ENCODE measurements at regions not wholly inside any gene's neighbourhood (a gene's known extent, or its start where the extent isn't known, plus 50 kb on each side); places are given as distances from the start of the nearest gene placed in this dataset.
"Not testable (repeated sequence)": the region's sequence is repeated elsewhere in the genome, so short reads cannot be mapped to it uniquely, and the experiment has no call there.

GRCh38 chr21:9837001-9837400 is 684.4 kb upstream of the TPTE start:
- H3K9me3 ChIP-seq (ENCODE audit: low read length); H3K27me3 ChIP-seq (ENCODE audit: insufficient read depth, low read length); H3K4me1 ChIP-seq (ENCODE audit: insufficient read depth, low read length); H2AFZ ChIP-seq (ENCODE audit: low read depth, low read length); H3K36me3 ChIP-seq (ENCODE audit: insufficient read depth, low read length); H3K4me3 ChIP-seq (ENCODE audit: low read length): not testable (repeated sequence)

DNA sequence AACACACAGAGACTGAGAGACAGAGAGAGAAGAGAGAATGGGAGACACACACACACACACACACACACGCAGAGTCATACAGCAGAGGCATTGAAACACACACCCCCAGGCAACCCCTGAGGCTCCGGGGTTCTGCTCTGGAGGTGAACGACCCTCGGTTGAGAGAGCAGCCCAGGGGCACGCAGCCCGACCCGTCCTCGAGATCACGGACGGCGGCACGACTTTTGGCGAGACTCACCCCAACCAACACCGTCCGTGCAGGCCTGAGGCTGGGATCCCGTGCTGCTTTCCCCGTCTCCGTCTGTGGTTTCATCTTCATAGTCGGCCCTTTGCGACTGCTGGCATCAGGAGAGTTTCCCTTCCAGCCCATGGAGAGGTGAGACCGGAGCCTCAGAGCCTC is 683.9 kb upstream of the TPTE start:
- H3K27me3 ChIP-seq (ENCODE audit: insufficient read depth, low read length); H3K4me3 ChIP-seq (ENCODE audit: low read length); H3K9me3 ChIP-seq (ENCODE audit: low read length); H3K4me1 ChIP-seq (ENCODE audit: insufficient read depth, low read length); H2AFZ ChIP-seq (ENCODE audit: low read depth, low read length); H3K36me3 ChIP-seq (ENCODE audit: insufficient read depth, low read length): not testable (repeated sequence)

DNA sequence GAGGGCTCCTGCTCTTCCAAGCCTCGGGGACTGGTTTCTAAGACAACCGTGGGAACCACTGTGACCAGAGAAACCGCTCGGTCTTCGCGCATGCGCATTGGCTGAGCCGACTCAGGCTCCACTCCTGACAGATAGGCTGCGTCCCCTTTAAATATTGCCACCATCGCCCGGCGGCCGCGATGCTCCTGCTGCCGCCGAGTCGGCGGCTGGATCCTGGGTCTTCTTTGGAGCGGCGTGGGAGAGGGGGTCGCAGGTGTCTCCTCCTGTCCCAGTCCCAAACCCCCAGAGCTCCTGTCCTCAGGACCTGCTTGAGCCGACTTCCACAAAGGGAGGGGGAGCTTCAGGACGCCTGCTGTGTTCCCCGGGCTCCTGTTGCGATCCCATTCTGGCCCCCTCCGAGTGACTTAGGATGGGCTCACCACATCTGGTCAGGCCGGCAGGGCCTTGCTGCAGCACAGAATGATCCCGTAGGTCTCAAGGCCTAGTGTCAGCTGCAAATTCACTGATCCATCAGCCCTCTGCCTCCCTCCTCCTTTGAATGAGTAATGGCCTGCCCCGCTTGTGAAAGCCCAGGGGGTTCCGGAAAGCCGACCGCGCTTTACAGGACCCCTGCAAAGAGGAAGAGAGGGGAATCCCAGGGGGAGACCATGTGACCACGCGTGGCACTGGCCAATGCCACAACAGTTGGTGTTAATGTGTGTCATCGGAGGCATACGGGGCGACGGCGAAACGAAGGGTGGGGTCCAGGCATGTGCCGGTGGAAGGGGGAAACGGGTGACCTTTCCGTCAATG is 683.2 kb upstream of the TPTE start:
- Histone ChIP-seq H3K4me1 (ENCODE audit: insufficient read depth, low read length) (no peaks in the 10 kb centered on the region), H3K9me3 (ENCODE audit: low read length) (no peaks in the 10 kb centered on the region), H2AFZ (ENCODE audit: low read depth, low read length) (no peak overlapping the region), H3K27me3 (ENCODE audit: insufficient read depth, low read length) (no peaks in the 10 kb centered on the region), H3K4me3 (ENCODE audit: low read length) (no peak overlapping the region), H3K36me3 (ENCODE audit: insufficient read depth, low read length) (no peaks in the 10 kb centered on the region)

GRCh38 chr21:9838738-9839642 is 682.4 kb upstream of the TPTE start:
- Histone ChIP-seq H3K9me3 (ENCODE audit: low read length) (no peaks in the 10 kb centered on the region), H3K4me1 (ENCODE audit: insufficient read depth, low read length) (no peaks in the 10 kb centered on the region), H3K4me3 (ENCODE audit: low read length) (no peak overlapping the region), H2AFZ (ENCODE audit: low read depth, low read length) (no peak overlapping the region), H3K36me3 (ENCODE audit: insufficient read depth, low read length) (no peaks in the 10 kb centered on the region), H3K27me3 (ENCODE audit: insufficient read depth, low read length) (no peaks in the 10 kb centered on the region)

DNA sequence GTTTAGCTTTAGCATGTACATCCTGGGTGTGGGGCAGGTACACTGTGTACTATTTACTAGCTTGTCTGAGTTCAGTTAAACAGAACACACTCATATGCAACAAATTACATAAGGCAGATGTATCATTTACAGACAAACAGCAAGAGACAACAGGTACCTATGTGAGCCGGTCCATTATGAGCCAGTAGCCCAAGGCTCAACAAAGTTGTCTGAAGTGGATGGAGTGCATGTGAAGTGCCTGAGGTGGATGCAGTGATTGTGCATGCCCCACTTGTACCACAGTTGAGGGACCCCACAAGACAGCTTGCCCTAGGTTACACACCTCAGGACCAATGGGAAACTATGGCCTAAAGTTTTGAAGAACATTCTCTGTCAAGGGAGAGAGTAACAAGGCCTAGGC is 677.3 kb upstream of the TPTE start:
- H3K27me3 ChIP-seq (ENCODE audit: insufficient read depth, low read length); H2AFZ ChIP-seq (ENCODE audit: low read depth, low read length); H3K9me3 ChIP-seq (ENCODE audit: low read length); H3K4me3 ChIP-seq (ENCODE audit: low read length); H3K4me1 ChIP-seq (ENCODE audit: insufficient read depth, low read length); H3K36me3 ChIP-seq (ENCODE audit: insufficient read depth, low read length): not testable (repeated sequence)

DNA sequence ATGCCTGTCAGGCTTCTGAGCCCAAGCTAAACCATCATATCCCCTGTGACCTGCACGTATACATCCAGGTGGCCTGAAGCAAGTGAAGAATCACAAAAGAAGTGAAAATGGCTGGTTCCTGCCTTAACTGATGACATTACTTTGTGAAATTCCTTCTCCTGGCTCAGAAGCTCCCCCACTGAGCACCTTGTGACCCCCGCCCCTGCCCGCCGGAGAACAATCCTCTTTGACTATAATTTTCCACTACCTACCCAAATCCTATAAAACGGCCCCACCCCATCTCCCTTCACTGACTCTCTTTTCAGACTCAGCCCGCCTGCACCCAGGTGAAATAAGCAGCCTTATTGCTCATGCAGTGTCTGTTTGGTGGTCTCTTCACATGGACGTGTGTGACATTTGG is 673.9 kb upstream of the TPTE start:
- H3K36me3 ChIP-seq (ENCODE audit: insufficient read depth, low read length); H3K27me3 ChIP-seq (ENCODE audit: insufficient read depth, low read length); H2AFZ ChIP-seq (ENCODE audit: low read depth, low read length); H3K4me3 ChIP-seq (ENCODE audit: low read length); H3K4me1 ChIP-seq (ENCODE audit: insufficient read depth, low read length); H3K9me3 ChIP-seq (ENCODE audit: low read length): not testable (repeated sequence)

GRCh38 chr21:9851166-9851565 is 670.2 kb upstream of the TPTE start:
- not testable (repeated sequence) for H3K4me3 ChIP-seq (ENCODE audit: low read length); H3K9me3 ChIP-seq (ENCODE audit: low read length); H3K4me1 ChIP-seq (ENCODE audit: insufficient read depth, low read length); H2AFZ ChIP-seq (ENCODE audit: low read depth, low read length); H3K36me3 ChIP-seq (ENCODE audit: insufficient read depth, low read length); H3K27me3 ChIP-seq (ENCODE audit: insufficient read depth, low read length)

DNA sequence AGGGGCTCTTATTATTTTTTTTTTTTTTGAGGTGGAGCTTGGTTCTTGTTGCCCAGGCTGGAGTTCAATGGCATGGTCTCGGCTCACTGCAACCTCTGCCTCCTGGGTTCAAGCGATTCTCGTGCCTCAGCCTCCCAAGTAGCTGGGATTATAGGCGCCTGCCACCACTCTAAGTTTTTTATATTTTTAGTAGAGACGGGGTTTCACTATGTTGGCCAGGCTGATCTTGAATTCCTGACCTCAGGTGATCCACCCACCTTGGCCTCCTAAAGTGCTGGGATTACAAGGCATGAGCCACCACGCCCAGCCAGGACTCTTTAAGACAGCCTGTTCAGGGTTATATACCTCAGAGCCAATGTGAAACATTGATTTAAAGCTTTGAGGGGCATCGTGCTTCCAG is 669.7 kb upstream of the TPTE start:
- not testable (repeated sequence) for H3K4me1 ChIP-seq (ENCODE audit: insufficient read depth, low read length); H3K36me3 ChIP-seq (ENCODE audit: insufficient read depth, low read length); H3K4me3 ChIP-seq (ENCODE audit: low read length); H2AFZ ChIP-seq (ENCODE audit: low read depth, low read length); H3K9me3 ChIP-seq (ENCODE audit: low read length); H3K27me3 ChIP-seq (ENCODE audit: insufficient read depth, low read length)

DNA sequence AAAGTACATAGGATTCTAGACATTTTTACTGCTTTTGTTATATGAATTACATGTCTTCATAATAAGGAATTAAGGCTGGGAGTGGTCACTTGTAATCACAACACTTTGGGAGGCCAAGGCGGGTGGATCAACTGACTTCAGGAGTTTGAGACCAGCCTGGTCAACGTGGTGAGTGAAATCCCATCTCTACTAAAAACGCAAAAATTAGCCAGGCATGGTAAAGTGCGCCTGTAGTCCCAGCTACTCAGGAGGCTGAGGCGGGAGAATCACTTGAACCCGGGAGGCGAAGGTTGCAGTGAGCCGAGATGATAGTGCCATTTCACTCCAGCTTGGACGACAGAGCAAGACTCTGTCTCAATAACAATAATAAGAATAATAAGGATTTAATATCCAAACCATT is 663.8 kb upstream of the TPTE start:
- not testable (repeated sequence) for H3K27me3 ChIP-seq (ENCODE audit: insufficient read depth, low read length); H3K36me3 ChIP-seq (ENCODE audit: insufficient read depth, low read length); H2AFZ ChIP-seq (ENCODE audit: low read depth, low read length)

DNA sequence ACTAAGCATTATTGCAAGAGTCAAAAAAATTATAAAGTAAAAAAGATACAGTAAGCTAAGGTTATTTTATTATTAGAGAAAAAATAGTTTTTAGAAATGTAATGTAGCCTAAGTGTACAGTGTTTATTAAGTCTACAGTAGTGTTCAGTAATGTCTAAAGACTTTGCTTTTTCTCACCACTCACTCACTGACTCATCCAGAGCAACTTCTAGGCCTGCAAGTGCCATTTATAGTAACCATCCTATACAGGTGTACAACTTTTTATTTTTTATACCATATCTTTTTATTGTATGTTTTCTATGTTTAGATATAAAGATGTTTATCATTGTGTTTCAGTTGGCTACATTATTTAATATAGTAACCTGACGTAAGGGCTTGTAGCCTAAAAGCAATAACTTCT is 661.5 kb upstream of the TPTE start:
- H3K4me1 ChIP-seq (ENCODE audit: insufficient read depth, low read length); H3K27me3 ChIP-seq (ENCODE audit: insufficient read depth, low read length): not testable (repeated sequence)

More for the DNA sequence above, 663.8 kb upstream of the TPTE start:
- H3K4me1 ChIP-seq (ENCODE audit: insufficient read depth, low read length); H3K9me3 ChIP-seq (ENCODE audit: low read length); H3K4me3 ChIP-seq (ENCODE audit: low read length): not testable (repeated sequence)

DNA sequence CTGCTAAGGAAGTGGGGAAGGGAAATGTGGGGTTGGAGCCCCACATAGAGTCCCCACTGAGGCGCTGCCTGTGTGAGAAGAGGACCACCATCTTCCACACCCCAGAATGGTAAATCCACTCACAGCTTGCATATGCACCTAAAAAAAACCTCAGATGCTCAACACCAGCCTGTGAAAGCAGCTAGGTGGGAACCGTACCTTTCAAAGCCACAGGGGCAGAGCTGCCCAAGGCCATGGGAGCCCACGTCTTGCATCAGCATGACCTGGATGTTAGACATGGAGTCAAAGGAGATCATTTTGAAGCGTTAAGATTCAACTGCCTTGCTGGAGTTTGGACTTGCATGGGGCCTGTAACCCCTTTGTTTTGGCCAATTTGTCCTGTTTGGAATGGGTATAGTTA is 658.9 kb upstream of the TPTE start:
- not testable (repeated sequence) for H3K27me3 ChIP-seq (ENCODE audit: insufficient read depth, low read length); H3K4me3 ChIP-seq (ENCODE audit: low read length); H3K36me3 ChIP-seq (ENCODE audit: insufficient read depth, low read length); H3K9me3 ChIP-seq (ENCODE audit: low read length); H2AFZ ChIP-seq (ENCODE audit: low read depth, low read length); H3K4me1 ChIP-seq (ENCODE audit: insufficient read depth, low read length)

More for the DNA sequence above, 661.5 kb upstream of the TPTE start:
- not testable (repeated sequence) for H3K9me3 ChIP-seq (ENCODE audit: low read length); H3K4me3 ChIP-seq (ENCODE audit: low read length); H2AFZ ChIP-seq (ENCODE audit: low read depth, low read length); H3K36me3 ChIP-seq (ENCODE audit: insufficient read depth, low read length)

GRCh38 chr21:9867815-9868214 is 653.6 kb upstream of the TPTE start:
- H2AFZ ChIP-seq (ENCODE audit: low read depth, low read length); H3K36me3 ChIP-seq (ENCODE audit: insufficient read depth, low read length); H3K27me3 ChIP-seq (ENCODE audit: insufficient read depth, low read length); H3K4me1 ChIP-seq (ENCODE audit: insufficient read depth, low read length); H3K9me3 ChIP-seq (ENCODE audit: low read length); H3K4me3 ChIP-seq (ENCODE audit: low read length): not testable (repeated sequence)

GRCh38 chr21:9873096-9873495 is 648.3 kb upstream of the TPTE start:
- not testable (repeated sequence) for H3K4me3 ChIP-seq (ENCODE audit: low read length); H2AFZ ChIP-seq (ENCODE audit: low read depth, low read length); H3K27me3 ChIP-seq (ENCODE audit: insufficient read depth, low read length); H3K36me3 ChIP-seq (ENCODE audit: insufficient read depth, low read length); H3K9me3 ChIP-seq (ENCODE audit: low read length); H3K4me1 ChIP-seq (ENCODE audit: insufficient read depth, low read length)

- H3K36me3 ChIP-seq (ENCODE audit: insufficient read depth, low read length); H3K9me3 ChIP-seq (ENCODE audit: low read length); H3K27me3 ChIP-seq (ENCODE audit: insufficient read depth, low read length); H2AFZ ChIP-seq (ENCODE audit: low read depth, low read length); H3K4me3 ChIP-seq (ENCODE audit: low read length); H3K4me1 ChIP-seq (ENCODE audit: insufficient read depth, low read length): not testable (repeated sequence)
These were observed 647.2 kb upstream of the TPTE start for GRCh38 chr21:9874136-9874535.

All from neuron (in vitro differentiated cells).